ENCODE measurements at regions not wholly inside any gene's neighbourhood (a gene's known extent, or its start where the extent isn't known, plus 50 kb on each side); places are given as distances from the start of the nearest gene placed in this dataset.

- Histone ChIP-seq H3K4me3 (no peak overlapping the region), H3K27ac (ENCODE audit: control insufficient read depth, insufficient read depth) (no peak overlapping the region), H3K36me3 (ENCODE audit: control insufficient read depth in 2 of 2, insufficient read depth in 2 of 2, low read length in 1 of 2) (no peaks in the 10 kb centered on the region), H3K4me2 (ENCODE audit: control insufficient read depth, insufficient read depth) (no peak overlapping the region), H4K20me1 (ENCODE audit: control insufficient read depth, insufficient read depth) (no peaks in the 10 kb centered on the region), H3K79me2 (ENCODE audit: control insufficient read depth, insufficient read depth, low read length) (no peaks in the 10 kb centered on the region), H3K27me3 (replicated peaks in 1 of 2; ENCODE audit: control insufficient read depth in 2 of 2, insufficient read depth in 2 of 2, low read length in 1 of 2) (peaks cover 1 to 2% of the 10 kb centered on the region in 2 experiments; a peak in 2 of 4 replicates), H3K9me3 (replicated peaks; ENCODE audit: control insufficient read depth, insufficient read depth, low read length) (no peaks in the 10 kb centered on the region), H3K9ac (ENCODE audit: control insufficient read depth, insufficient read depth, low read length) (no peak overlapping the region), H3K4me1 (ENCODE audit: control insufficient read depth, insufficient read depth, low read length) (no peaks in the 10 kb centered on the region), H2AFZ (ENCODE audit: control insufficient read depth, low read depth, low read length) (no peak overlapping the region)
- SMC1A ChIA-PET (ENCODE audit: uncharacterized antibody, unreplicated experiment) = interaction anchor here (0.5 kb wide), 1 partner anchor 1701 kb away, joined by 3 read pairs; no protein-coding TSS in a partner anchor
- in situ Hi-C loops (cut with MboI) (no loop called here), intact Hi-C loops (cut with micrococcal nuclease; ENCODE audit: unreplicated experiment) (no loop called here)
- no peak for FAIRE-seq
- RAD21 ChIA-PET (ENCODE audit: unreplicated experiment) = no interaction called here
- BruUV-seq (replicated peaks) = no TSS peak
- ATAC-seq = no peak
- no peak for DNase-seq (ENCODE audit: low read depth, low spot score)
- 20% methylated on average over 10 of the region's 10 CpGs for WGBS (ENCODE audit: insufficient coverage, insufficient replicate concordance, low lambda C conversion rate, missing lambda C conversion rate)
- TF ChIP-seq SKIL (IDR thresholded peaks at IDR 0.05; ENCODE audit: low read depth, poor library complexity, severe bottlenecking) (no peak), NKRF (conservative IDR thresholded peaks at IDR 0.05) (no peak), HDAC2 (IDR thresholded peaks at IDR 0.05) (no peak), STAT3 (IDR thresholded peaks at IDR 0.05; ENCODE audit: low read depth, low read length) (no peak), GABPA (IDR thresholded peaks at IDR 0.05; ENCODE audit: low read depth) (no peak), HDAC6 (IDR thresholded peaks at IDR 0.05; ENCODE audit: unreplicated experiment) (no peak), EED (IDR thresholded peaks at IDR 0.05; ENCODE audit: low read depth) (no peak), ZBTB11 (CRISPR knock-in tag; IDR thresholded peaks at IDR 0.05) (no peak), MEF2A (IDR thresholded peaks at IDR 0.05; ENCODE audit: insufficient read depth, low read depth, low read length) (no peak)
- TF ChIP-seq, protein P1, sequence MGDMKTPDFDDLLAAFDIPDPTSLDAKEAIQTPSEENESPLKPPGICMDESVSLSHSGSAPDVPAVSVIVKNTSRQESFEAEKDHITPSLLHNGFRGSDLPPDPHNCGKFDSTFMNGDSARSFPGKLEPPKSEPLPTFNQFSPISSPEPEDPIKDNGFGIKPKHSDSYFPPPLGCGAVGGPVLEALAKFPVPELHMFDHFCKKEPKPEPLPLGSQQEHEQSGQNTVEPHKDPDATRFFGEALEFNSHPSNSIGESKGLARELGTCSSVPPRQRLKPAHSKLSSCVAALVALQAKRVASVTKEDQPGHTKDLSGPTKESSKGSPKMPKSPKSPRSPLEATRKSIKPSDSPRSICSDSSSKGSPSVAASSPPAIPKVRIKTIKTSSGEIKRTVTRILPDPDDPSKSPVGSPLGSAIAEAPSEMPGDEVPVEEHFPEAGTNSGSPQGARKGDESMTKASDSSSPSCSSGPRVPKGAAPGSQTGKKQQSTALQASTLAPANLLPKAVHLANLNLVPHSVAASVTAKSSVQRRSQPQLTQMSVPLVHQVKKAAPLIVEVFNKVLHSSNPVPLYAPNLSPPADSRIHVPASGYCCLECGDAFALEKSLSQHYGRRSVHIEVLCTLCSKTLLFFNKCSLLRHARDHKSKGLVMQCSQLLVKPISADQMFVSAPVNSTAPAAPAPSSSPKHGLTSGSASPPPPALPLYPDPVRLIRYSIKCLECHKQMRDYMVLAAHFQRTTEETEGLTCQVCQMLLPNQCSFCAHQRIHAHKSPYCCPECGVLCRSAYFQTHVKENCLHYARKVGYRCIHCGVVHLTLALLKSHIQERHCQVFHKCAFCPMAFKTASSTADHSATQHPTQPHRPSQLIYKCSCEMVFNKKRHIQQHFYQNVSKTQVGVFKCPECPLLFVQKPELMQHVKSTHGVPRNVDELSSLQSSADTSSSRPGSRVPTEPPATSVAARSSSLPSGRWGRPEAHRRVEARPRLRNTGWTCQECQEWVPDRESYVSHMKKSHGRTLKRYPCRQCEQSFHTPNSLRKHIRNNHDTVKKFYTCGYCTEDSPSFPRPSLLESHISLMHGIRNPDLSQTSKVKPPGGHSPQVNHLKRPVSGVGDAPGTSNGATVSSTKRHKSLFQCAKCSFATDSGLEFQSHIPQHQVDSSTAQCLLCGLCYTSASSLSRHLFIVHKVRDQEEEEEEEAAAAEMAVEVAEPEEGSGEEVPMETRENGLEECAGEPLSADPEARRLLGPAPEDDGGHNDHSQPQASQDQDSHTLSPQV (IDR thresholded peaks at IDR 0.05) = no peak
- POLR2A ChIA-PET = no interaction called here
- CTCF ChIA-PET = no interaction called here
Observed at GRCh38 chr14:94998685-94999084, 158.6 kb downstream of the DICER1 start.

Data from GM12878 (cell line).